Hypothalamus (tissue), 51 donors: ENCODE measurements at regions not wholly inside any gene's neighbourhood (a gene's known extent, or its start where the extent isn't known, plus 50 kb on each side); places are given as distances from the start of the nearest gene placed in this dataset.

Experiments used
- DNase-seq, 51 donors: peaks; one replicate each; lab custom pipeline; 2025; lab: John Stamatoyannopoulos, UW

GRCh38 chr3:22565393-22565792, 637.7 kb upstream of the UBE2E2 start:
- DNase-seq = no peak

GRCh38 chr3:22568285-22568684, 634.8 kb upstream of the UBE2E2 start:
- DNase-seq = no peak

DNA sequence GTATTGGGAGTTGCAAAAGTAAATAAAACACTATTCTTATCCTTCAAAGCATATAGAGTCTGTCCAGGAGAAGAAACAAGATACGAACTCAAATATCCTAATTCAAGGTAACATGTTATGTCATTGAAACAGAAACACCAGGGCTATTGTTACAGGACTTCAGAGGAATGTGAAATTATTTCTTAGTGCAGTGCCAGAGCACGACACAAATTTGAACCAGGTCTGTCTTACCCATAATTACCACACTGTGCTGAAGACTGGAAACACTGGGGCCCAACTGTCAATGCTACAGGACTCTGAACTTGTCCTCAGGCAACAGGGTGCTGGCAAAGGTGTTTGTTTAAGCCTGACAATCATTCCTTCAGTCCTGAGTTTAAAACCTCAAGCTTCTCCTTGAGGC, 633.6 kb upstream of the UBE2E2 start:
- DNase-seq = no peak

DNA sequence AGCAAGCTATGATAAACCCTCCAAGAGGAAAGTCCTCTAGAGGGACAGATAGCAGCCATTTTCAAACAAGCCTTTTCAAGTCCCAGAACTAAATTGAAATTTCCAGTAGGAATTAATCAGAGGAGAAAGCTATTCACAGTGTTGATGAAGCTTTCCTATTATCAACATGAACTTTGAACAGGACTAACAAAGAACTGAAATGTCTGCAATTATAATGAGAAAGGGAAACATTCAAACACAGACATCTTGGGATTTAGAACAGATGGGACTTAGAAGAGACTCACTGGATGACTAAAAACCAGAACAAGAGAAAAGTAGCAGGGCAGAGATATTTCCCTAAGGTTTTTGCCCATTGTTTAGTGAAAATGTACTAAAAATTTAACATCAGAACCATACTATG, 622.1 kb upstream of the UBE2E2 start:
- DNase-seq = no peak

GRCh38 chr3:22582266-22582665, 620.9 kb upstream of the UBE2E2 start:
- DNase-seq = peak in 1 of 51 donors; percentile 10

DNA sequence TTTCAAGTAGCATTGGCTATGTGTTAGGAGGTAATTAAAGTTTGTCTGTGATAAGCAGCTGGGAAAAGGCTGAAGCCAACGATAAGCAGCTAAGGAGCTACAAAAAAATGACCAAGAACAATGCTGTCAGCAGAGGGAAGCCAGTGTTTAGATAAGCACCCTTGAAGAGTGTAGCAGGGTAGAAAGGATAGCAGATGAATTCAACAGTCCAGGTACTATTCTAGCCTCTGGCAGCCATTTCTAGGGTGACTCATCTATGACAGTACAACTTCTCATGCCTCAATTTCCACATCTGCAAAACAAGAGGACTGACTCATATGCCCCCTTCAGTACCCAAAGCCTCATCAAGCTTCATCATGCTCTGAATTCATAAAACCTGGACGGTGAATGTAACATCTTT, 617.6 kb upstream of the UBE2E2 start:
- DNase-seq = no peak

GRCh38 chr3:22585911-22586310, 617.2 kb upstream of the UBE2E2 start:
- no peak for DNase-seq

DNA sequence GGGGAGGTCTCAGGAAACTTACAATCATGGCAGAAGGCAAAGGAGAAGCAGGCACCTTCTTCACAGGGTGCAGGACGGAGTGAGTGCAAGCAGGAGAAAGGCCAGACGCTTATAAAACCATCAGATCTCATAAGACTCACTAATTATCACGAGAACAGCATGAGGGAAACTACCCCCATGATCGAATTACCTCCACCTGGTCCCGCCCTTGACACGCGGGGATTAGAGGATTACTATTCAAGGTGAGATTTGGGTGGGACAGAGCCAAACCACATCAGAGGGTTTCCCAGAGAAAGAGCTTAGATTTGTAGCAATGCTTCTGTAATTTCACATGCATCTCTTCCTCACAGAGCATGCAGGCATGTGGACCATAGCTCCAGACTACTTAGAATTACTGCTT, 615.7 kb upstream of the UBE2E2 start:
- DNase-seq = no peak

DNA sequence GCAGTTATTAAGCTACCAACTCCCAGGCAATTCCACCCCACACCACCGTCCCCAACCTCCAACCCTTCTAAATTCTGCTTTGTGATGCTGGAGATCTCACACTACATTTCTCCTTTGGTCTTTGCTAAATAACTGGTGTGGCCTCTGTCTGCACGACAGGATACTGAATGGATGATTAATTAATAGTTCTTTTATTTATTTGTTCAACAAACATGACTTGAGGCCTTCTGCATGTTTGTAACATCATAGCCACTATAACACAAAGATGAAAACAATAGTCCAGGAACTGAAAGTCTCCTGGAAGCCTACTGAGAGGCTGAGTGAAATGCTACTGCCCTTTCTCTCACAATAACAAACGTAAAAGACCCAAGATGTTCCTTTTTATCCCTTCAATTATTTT, 609.5 kb upstream of the UBE2E2 start:
- DNase-seq = no peak

- no peak for DNase-seq
Observed at GRCh38 chr3:22594990-22595389, 608.1 kb upstream of the UBE2E2 start.

- DNase-seq = no peak
Observed at GRCh38 chr3:22606461-22606860, 596.7 kb upstream of the UBE2E2 start.

DNA sequence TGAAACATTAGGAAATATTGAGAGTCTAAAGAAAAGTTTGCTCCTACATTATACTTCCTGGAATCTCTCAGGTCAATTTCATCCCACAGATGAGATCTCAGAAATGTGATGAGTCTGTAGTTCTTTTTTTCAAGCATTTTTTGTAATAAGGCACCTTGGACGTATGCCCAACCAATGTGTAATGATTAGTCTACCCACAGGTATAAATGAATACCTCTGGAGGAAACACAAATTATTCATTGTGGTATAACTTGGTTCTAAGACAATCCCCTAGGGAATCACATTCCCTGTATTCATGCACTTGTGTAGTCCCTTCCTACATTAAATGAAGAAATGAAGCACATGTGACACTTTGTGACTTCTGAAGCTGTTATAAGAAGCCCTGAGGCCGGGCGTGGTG, 596.2 kb upstream of the UBE2E2 start:
- no peak for DNase-seq

- no peak for DNase-seq
Observed at GRCh38 chr3:22608093-22608492, 595.0 kb upstream of the UBE2E2 start.

DNA sequence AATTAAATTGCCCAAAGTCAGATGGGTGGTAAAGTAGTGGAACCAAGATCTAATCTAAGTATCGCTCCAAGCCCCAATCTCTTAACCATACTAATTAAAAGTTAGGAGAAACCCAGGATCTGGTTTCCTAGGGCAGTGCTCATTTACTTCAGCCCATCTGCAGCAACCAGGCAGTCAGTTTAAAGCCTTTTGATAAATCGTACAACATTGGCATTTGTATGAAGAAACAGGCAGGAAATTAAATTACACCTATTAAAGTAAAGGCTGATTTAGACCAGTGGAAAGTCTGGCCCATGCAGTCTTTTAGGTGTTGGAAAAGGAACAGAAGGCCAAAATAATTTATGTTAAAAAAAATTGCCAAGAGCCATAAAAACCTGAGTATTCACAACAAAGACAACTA, 594.4 kb upstream of the UBE2E2 start:
- DNase-seq = no peak

DNA sequence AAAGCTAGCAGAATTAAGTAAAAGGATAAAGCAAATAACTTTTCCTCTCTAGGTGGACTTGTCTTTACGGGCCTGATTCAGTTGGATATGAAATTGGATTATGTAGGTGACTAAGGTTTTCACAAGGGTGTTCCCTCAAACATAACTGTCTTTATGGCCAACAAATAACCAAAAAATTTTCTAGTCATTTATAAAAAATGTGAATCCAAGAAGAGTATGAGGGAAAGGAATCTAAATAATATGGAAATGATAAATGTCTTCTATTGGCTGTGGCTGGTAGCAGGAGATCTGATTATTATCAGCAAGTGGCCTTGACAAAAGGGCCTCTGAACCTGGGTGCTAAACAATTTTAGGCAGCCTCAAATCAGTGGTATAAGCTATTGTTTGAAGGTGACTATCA, 594.0 kb upstream of the UBE2E2 start:
- no peak for DNase-seq

GRCh38 chr3:22612927-22613326, 590.2 kb upstream of the UBE2E2 start:
- no peak for DNase-seq

DNA sequence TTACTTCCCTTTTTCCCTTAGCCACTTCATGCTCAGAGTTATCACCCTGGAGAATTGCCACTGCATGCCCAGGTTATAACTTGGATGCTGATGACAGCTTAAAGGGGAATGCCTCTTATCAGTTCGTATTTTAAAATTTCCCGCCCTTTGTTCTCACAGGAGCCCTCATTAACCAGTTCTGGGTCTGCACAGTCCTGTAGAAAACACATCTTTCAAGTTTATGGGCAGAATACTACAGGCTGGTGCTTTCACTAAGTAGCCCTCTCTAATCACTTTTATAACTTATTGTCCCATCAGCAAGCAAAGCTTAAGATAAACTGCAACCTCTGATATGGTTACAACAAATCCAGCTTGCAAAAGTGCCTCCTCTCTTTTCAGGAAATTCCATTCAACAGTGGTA, 587.3 kb upstream of the UBE2E2 start:
- no peak for DNase-seq

DNA sequence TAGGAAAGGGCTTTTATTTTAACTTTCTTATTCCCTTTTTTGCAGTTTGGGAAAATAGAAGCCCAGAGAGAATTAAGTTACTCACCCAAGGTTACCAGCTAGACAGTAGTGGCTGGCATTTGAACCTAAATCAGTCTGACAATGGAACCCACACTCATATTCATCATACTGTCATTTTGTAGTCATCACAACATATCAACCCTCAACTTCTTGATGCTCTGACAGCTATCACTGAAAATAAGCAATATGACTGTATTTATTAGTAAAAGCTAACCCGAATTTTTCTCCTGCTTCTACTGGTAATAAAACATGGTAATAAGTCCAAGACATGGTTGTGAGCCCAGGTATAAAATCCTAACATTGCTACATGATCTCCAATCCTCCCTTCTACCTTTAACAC, 585.8 kb upstream of the UBE2E2 start:
- DNase-seq = no peak

DNA sequence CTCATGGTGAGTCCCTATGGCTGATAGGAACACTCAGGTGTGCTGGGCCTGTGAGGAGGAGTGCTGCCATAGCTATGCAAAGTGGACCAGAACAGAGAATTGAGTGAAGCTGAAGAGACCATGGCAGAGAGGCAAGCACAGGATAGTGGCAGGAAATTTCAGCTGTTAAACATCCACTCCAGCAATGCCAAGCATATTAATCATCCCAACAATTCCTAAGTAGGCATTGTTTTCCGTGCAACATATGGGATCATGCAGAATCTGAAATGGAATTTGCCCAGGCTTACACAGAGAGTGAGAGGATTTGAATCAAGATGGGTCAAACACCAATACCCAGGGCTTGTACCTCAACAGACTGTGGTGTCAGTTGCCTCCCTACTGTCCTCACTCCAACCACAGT, 582.6 kb upstream of the UBE2E2 start:
- DNase-seq = no peak

GRCh38 chr3:22621205-22621809, 581.8 kb upstream of the UBE2E2 start:
- no peak for DNase-seq

DNA sequence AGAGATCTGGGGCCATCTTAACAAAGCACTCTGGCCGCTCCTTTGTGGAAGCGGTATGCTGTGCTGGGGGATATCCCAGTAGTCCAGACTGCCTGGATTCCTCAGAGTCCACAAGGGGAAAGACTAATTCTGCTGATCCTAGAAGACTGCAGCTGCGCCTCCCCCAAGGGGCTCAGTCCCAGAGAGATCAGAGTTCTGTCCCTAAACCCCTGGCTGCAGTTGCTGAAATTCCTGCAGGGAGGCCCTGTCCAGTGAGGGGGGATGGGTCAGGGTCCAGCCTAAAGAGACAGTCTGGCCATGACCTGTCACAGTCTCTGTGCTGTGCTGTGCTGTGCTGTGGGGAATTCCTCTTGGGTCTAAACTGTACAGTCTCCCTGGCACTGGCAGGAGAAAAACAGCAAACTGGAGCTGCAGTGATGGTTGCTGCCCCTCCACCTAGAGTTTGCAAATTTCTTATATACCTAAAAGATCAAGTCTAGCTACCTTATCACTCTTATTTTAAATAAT, 575.1 kb upstream of the UBE2E2 start:
- no peak for DNase-seq

DNA sequence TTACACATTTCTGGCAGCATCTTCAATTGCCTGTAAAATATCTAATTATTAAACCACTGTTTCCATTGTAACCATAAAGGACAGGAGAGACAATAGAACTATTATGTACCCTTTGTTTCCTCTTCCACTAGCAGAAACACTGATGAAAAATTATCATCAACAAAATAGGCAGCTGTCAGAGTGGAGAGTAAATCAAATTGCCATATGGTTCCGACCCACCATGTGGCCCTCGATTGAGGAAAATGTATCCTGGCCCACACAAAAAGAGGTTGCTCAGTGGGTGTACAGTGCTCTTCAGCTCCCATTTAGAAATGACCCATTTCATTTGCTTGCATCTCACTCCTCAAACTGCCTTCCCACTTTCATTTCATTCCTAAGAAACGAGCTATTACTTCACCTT, 570.6 kb upstream of the UBE2E2 start:
- DNase-seq = no peak

DNA sequence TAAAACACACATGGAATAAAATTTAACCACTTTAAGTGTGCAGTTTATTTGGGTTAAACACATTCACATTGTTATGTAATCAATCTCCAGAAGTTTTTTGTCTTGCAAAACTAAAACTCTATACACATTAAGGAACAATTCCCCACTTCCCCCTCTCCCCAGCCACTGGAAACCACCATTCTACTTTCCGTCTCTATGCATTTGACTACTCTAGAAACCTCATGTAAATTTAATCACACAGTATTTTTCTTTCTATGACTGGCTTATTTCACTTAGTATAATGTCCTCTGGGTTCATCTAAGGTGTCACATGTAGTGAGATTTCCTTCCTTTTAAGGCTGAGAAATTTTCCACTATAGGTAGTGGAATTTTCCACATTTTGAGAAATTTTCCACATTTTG, 568.7 kb upstream of the UBE2E2 start:
- no peak for DNase-seq
